Dermis microvascular lymphatic vessel endothelial cell (primary cell): ENCODE measurements at regions not wholly inside any gene's neighbourhood (a gene's known extent, or its start where the extent isn't known, plus 50 kb on each side); places are given as distances from the start of the nearest gene placed in this dataset.

Experiments
- DNase-seq, 2 donors: peaks; one replicate each; pipeline versions ENCODE4 v3.0.0 to v3.0.0-alpha.2; 2010; ENCODE audit warnings: low read depth in 2 of 2

- no peak for DNase-seq
Observed at GRCh38 chr11:122177238-122177637, 61.2 kb upstream of the BLID start.

GRCh38 chr11:122176651-122177050, 60.6 kb upstream of the BLID start:
- DNase-seq, result no peak

- peak in 1 of 2 donors; percentile 54 for DNase-seq
Observed at GRCh38 chr11:122175306-122175705, 59.3 kb upstream of the BLID start.

- no peak for DNase-seq
Observed at GRCh38 chr11:122173587-122173986, 57.6 kb upstream of the BLID start.

GRCh38 chr11:122173074-122173450, 57.0 kb upstream of the BLID start:
- DNase-seq, result no peak

- DNase-seq, result no peak
Observed at GRCh38 chr11:122172352-122173073, 56.5 kb upstream of the BLID start.

GRCh38 chr11:122170815-122171475, 54.9 kb upstream of the BLID start:
- no peak for DNase-seq

GRCh38 chr11:122168218-122168617, 52.2 kb upstream of the BLID start:
- DNase-seq, result no peak

- DNase-seq, result peak in 1 of 2 donors; percentile 70
Observed at GRCh38 chr11:122167100-122167499, 51.1 kb upstream of the BLID start.

- DNase-seq, result no peak
Observed at GRCh38 chr11:122165607-122166371, 49.8 kb upstream of the BLID start.
